Testis (tissue), 2 donors: ENCODE measurements at regions not wholly inside any gene's neighbourhood (a gene's known extent, or its start where the extent isn't known, plus 50 kb on each side); places are given as distances from the start of the nearest gene placed in this dataset.

Source experiments
- POLR2A ChIP-seq: fragments of 450-650 bp; IDR thresholded peaks from one replicate; pipeline ENCODE4 v1.6.1; 2017; ENCODE audit warnings: antibody characterized with exemption, mild to moderate bottlenecking, moderate library complexity
- TF ChIP-seq, protein P1 (sequence below), 3 experiments: fragments of 450-650 bp in 2 of 3; fragments of 200-600 bp in 1 of 3; sonication (generic) in 1 of 3; IDR thresholded peaks; one replicate each; pipeline ENCODE4 v1.5.1; 2016 to 2019; ENCODE audit warnings: antibody characterized with exemption in 3 of 3, mild to moderate bottlenecking in 2 of 3, moderate library complexity in 1 of 3

DNA sequence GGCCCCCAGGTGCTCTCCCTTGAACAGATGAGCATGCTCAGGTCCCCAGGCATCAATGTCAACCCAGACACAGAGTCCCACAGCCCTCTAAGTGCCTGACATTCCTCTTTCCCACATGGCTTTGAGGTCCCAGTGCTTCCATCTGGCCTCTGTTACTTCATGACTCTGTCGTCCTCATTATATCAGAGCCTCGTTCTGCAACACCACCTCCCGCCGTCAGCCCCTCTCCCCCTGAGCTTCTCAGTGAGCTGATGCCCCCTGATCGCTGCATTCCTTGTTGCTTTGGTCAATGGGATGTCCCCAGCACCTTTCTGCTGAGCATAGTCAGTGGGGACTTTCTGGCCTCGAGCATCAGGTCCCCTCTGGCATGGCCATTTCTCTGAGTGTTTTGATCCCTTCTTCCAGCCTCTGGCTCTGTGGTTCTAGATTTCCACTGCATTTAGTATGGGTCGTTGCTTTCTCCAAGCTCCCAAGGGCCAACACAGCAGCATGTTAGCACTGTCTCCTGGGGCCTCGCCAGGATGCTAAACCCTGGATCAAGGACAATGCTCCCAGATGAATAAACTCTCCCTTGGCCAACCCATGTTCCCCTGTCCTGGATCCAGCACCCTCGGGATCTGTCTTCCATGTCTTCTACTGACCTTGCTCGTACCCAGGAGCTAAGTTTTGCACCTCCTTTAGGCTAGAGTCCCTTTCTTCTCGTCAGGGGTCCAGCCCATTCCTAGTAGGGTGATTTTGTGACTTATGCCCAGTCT is 143.2 kb upstream of the TWIST2 start:
- TF ChIP-seq, protein P1, sequence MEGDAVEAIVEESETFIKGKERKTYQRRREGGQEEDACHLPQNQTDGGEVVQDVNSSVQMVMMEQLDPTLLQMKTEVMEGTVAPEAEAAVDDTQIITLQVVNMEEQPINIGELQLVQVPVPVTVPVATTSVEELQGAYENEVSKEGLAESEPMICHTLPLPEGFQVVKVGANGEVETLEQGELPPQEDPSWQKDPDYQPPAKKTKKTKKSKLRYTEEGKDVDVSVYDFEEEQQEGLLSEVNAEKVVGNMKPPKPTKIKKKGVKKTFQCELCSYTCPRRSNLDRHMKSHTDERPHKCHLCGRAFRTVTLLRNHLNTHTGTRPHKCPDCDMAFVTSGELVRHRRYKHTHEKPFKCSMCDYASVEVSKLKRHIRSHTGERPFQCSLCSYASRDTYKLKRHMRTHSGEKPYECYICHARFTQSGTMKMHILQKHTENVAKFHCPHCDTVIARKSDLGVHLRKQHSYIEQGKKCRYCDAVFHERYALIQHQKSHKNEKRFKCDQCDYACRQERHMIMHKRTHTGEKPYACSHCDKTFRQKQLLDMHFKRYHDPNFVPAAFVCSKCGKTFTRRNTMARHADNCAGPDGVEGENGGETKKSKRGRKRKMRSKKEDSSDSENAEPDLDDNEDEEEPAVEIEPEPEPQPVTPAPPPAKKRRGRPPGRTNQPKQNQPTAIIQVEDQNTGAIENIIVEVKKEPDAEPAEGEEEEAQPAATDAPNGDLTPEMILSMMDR (IDR thresholded peaks at IDR 0.05) = no peak
- no peak for TF ChIP-seq POLR2A
